ENCODE measurements at regions not wholly inside any gene's neighbourhood (a gene's known extent, or its start where the extent isn't known, plus 50 kb on each side); places are given as distances from the start of the nearest gene placed in this dataset.
A peak's percentile ranks its signal among the peaks of the same experiment; 100 is the strongest.

DNA sequence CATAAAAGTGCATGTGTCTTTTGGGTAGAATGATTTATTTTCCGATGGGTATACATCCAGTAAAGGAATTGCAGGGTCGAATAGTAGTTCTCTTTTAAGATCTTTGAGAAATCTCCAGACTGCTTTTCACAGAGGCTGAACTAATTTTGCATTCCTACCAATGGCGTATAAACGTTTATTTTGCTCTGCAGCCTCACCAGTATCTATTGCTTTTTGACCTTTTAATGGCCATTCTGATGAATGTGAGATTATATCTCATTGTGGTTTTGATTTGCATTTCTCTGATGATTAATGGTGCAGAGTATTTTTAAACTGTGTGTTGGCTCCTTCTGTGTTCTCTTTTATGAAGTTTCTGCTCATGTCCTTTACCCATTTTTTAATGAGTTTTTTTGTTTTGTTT lies 1020.1 kb downstream of the NXPH1 start:
- no peak for DNase-seq (ENCODE audit: low spot score)
- TF ChIP-seq EZH2phosphoT487 (IDR thresholded peaks at IDR 0.05) (no peak), EZH2 (IDR thresholded peaks at IDR 0.05) (no peak), CTCF (IDR thresholded peaks at IDR 0.05) (no peak)
- Histone ChIP-seq H2AFZ (replicated peaks) (no peak overlapping the region), H3K27me3 (no peaks in the 10 kb centered on the region), H3K9ac (no peak overlapping the region), H3K79me2 (ENCODE audit: low read depth) (no peaks in the 10 kb centered on the region), H3K4me1 (no peaks in the 10 kb centered on the region), H3K36me3 (no peaks in the 10 kb centered on the region), H3K9me3 (ENCODE audit: low read depth) (no peaks in the 10 kb centered on the region), H3K4me2 (no peak overlapping the region), H3F3A (ENCODE audit: low read depth) (no peaks in the 10 kb centered on the region), H3K4me3 (no peak overlapping the region), H4K20me1 (ENCODE audit: low read depth) (no peaks in the 10 kb centered on the region), H3K27ac (no peak overlapping the region)
- Mint-ChIP-seq H3K36me3 (no peaks in the 10 kb centered on the region), H3K4me3 (no peak overlapping the region), H3K9me3 (peaks cover 5% of the 10 kb centered on the region), H3K27ac (no peak overlapping the region), H3K27me3 (ENCODE audit: insufficient read depth, low read depth) (no peaks in the 10 kb centered on the region), H3K4me1 (no peaks in the 10 kb centered on the region)

- Mint-ChIP-seq H3K27me3 (ENCODE audit: insufficient read depth, low read depth) (peaks cover 2% of the 10 kb centered on the region), H3K4me3 (no peak overlapping the region), H3K4me1 (no peaks in the 10 kb centered on the region), H3K27ac (no peak overlapping the region), H3K36me3 (no peaks in the 10 kb centered on the region), H3K9me3 (peaks cover 9% of the 10 kb centered on the region)
- Histone ChIP-seq H3K9ac (no peak overlapping the region), H3K79me2 (ENCODE audit: low read depth) (no peaks in the 10 kb centered on the region), H3K9me3 (ENCODE audit: low read depth) (no peaks in the 10 kb centered on the region), H4K20me1 (ENCODE audit: low read depth) (no peaks in the 10 kb centered on the region), H3K36me3 (no peaks in the 10 kb centered on the region), H2AFZ (replicated peaks) (no peak overlapping the region), H3K4me1 (no peaks in the 10 kb centered on the region), H3K27ac (no peak overlapping the region), H3F3A (ENCODE audit: low read depth) (no peaks in the 10 kb centered on the region), H3K4me2 (no peak overlapping the region), H3K27me3 (no peaks in the 10 kb centered on the region), H3K4me3 (no peak overlapping the region)
- no peak for TF ChIP-seq CTCF (IDR thresholded peaks at IDR 0.05)
- no peak for TF ChIP-seq EZH2phosphoT487 (IDR thresholded peaks at IDR 0.05)
- TF ChIP-seq EZH2 (IDR thresholded peaks at IDR 0.05) = no peak
- no peak for DNase-seq (ENCODE audit: low spot score)
Measured at GRCh38 chr7:9488555-9488954, 1055.1 kb downstream of the NXPH1 start.

- Histone ChIP-seq H3K9me3 (ENCODE audit: low read depth) (peaks cover 5% of the 10 kb centered on the region), H4K20me1 (ENCODE audit: low read depth) (no peaks in the 10 kb centered on the region), H3K27me3 (no peaks in the 10 kb centered on the region), H2AFZ (replicated peaks) (peak overlapping the region; percentile 40), H3K4me2 (no peak overlapping the region), H3K79me2 (ENCODE audit: low read depth) (no peaks in the 10 kb centered on the region), H3K27ac (no peak overlapping the region), H3K4me3 (no peak overlapping the region), H3K4me1 (no peaks in the 10 kb centered on the region), H3K36me3 (no peaks in the 10 kb centered on the region), H3K9ac (no peak overlapping the region), H3F3A (ENCODE audit: low read depth) (no peaks in the 10 kb centered on the region)
- H3K4me3 Mint-ChIP-seq = no peak overlapping the region
- no peaks in the 10 kb centered on the region for H3K27me3 Mint-ChIP-seq (ENCODE audit: insufficient read depth, low read depth)
- H3K4me1 Mint-ChIP-seq = no peaks in the 10 kb centered on the region
- no peak for DNase-seq (ENCODE audit: low spot score)
- no peaks in the 10 kb centered on the region for H3K9me3 Mint-ChIP-seq
- H3K27ac Mint-ChIP-seq = no peak overlapping the region
- TF ChIP-seq CTCF (IDR thresholded peaks at IDR 0.05) (no peak), EZH2phosphoT487 (IDR thresholded peaks at IDR 0.05) (no peak), EZH2 (IDR thresholded peaks at IDR 0.05) (no peak)
- H3K36me3 Mint-ChIP-seq = no peaks in the 10 kb centered on the region
Measured at GRCh38 chr7:9498303-9498702, 1064.9 kb downstream of the NXPH1 start.

GRCh38 chr7:9502269-9502668 lies 1068.9 kb downstream of the NXPH1 start:
- Histone ChIP-seq H3K36me3 (no peaks in the 10 kb centered on the region), H3K4me3 (no peak overlapping the region), H3K9ac (no peak overlapping the region), H2AFZ (replicated peaks) (no peak overlapping the region), H3K4me2 (no peak overlapping the region), H3K79me2 (ENCODE audit: low read depth) (no peaks in the 10 kb centered on the region), H3K4me1 (no peaks in the 10 kb centered on the region), H3K9me3 (ENCODE audit: low read depth) (no peaks in the 10 kb centered on the region), H4K20me1 (ENCODE audit: low read depth) (no peaks in the 10 kb centered on the region), H3F3A (ENCODE audit: low read depth) (no peaks in the 10 kb centered on the region), H3K27ac (no peak overlapping the region), H3K27me3 (no peaks in the 10 kb centered on the region)
- H3K4me1 Mint-ChIP-seq = peaks cover under 1% of the 10 kb centered on the region
- no peak overlapping the region for H3K27ac Mint-ChIP-seq
- no peaks in the 10 kb centered on the region for H3K36me3 Mint-ChIP-seq
- no peak overlapping the region for H3K4me3 Mint-ChIP-seq
- H3K27me3 Mint-ChIP-seq (ENCODE audit: insufficient read depth, low read depth) = peaks cover 3% of the 10 kb centered on the region
- no peak for TF ChIP-seq EZH2 (IDR thresholded peaks at IDR 0.05)
- no peak for TF ChIP-seq EZH2phosphoT487 (IDR thresholded peaks at IDR 0.05)
- TF ChIP-seq CTCF (IDR thresholded peaks at IDR 0.05) = no peak
- no peaks in the 10 kb centered on the region for H3K9me3 Mint-ChIP-seq
- no peak for DNase-seq (ENCODE audit: low spot score)
